ENCODE measurements at regions not wholly inside any gene's neighbourhood (a gene's known extent, or its start where the extent isn't known, plus 50 kb on each side); places are given as distances from the start of the nearest gene placed in this dataset.

- H3K9me3 Mint-ChIP-seq = peaks cover 3 to 12% (median 9%) of the 10 kb centered on the region in 7 donors
Measured at GRCh38 chr1:71210718-71211117, 129.9 kb upstream of the ZRANB2 start.

GRCh38 chr1:71203241-71203640 lies 122.4 kb upstream of the ZRANB2 start:
- no peak for DNase-seq
- H3K27ac ChIP-seq (ENCODE audit: insufficient read depth, low read length, poor library complexity, severe bottlenecking) = no peak overlapping the region
- H3K36me3 ChIP-seq (ENCODE audit: control insufficient read depth, insufficient read depth, low read length) = no peaks in the 10 kb centered on the region
- H3K27me3 Mint-ChIP-seq = no peaks in the 10 kb centered on the region
- H3K4me3 ChIP-seq (ENCODE audit: low read depth, low read length) = no peak overlapping the region
- peaks cover 0 to 8% (median 4%) of the 10 kb centered on the region in 7 donors for H3K9me3 Mint-ChIP-seq
- H3K4me3 Mint-ChIP-seq = no peak overlapping the region
- H3K36me3 Mint-ChIP-seq = no peaks in the 10 kb centered on the region
- no peaks in the 10 kb centered on the region for H3K9me3 ChIP-seq (ENCODE audit: control insufficient read depth in 2 of 2, low read length in 2 of 2)
- no peaks in the 10 kb centered on the region for H3K4me1 Mint-ChIP-seq
- H3K27me3 ChIP-seq (ENCODE audit: control insufficient read depth, insufficient read depth, low read length) = no peaks in the 10 kb centered on the region
- no peaks in the 10 kb centered on the region for H3K4me1 ChIP-seq (ENCODE audit: control insufficient read depth, insufficient read depth, low read length, poor library complexity, severe bottlenecking)
- no peak overlapping the region for H3K27ac Mint-ChIP-seq
- ATAC-seq (ENCODE audit: low read depth in 2 of 2) = no peak

More at GRCh38 chr1:71210718-71211117, 129.9 kb upstream of the ZRANB2 start:
- Histone ChIP-seq H3K9me3 (ENCODE audit: control insufficient read depth in 2 of 2, low read length in 2 of 2) (peaks cover 0 to 3% of the 10 kb centered on the region in 2 experiments), H3K4me1 (ENCODE audit: control insufficient read depth, insufficient read depth, low read length, poor library complexity, severe bottlenecking) (no peaks in the 10 kb centered on the region), H3K36me3 (ENCODE audit: control insufficient read depth, insufficient read depth, low read length) (no peaks in the 10 kb centered on the region), H3K27me3 (ENCODE audit: control insufficient read depth, insufficient read depth, low read length) (no peaks in the 10 kb centered on the region), H3K4me3 (ENCODE audit: low read depth, low read length) (no peak overlapping the region), H3K27ac (ENCODE audit: insufficient read depth, low read length, poor library complexity, severe bottlenecking) (no peak overlapping the region)
- no peaks in the 10 kb centered on the region for H3K36me3 Mint-ChIP-seq
- no peak overlapping the region for H3K27ac Mint-ChIP-seq
- DNase-seq = no peak
- no peaks in the 10 kb centered on the region for H3K4me1 Mint-ChIP-seq
- no peak overlapping the region for H3K4me3 Mint-ChIP-seq
- no peaks in the 10 kb centered on the region for H3K27me3 Mint-ChIP-seq
- ATAC-seq (ENCODE audit: low read depth in 2 of 2) = no peak

- Histone ChIP-seq H3K4me3 (ENCODE audit: low read depth, low read length) (no peak overlapping the region), H3K4me1 (ENCODE audit: control insufficient read depth, insufficient read depth, low read length, poor library complexity, severe bottlenecking) (no peaks in the 10 kb centered on the region), H3K27me3 (ENCODE audit: control insufficient read depth, insufficient read depth, low read length) (no peaks in the 10 kb centered on the region), H3K27ac (ENCODE audit: insufficient read depth, low read length, poor library complexity, severe bottlenecking) (no peak overlapping the region), H3K36me3 (ENCODE audit: control insufficient read depth, insufficient read depth, low read length) (no peaks in the 10 kb centered on the region), H3K9me3 (ENCODE audit: control insufficient read depth in 2 of 2, low read length in 2 of 2) (no peaks in the 10 kb centered on the region)
- Mint-ChIP-seq H3K27me3 (no peaks in the 10 kb centered on the region), H3K4me1 (no peaks in the 10 kb centered on the region), H3K9me3 (peaks cover 0 to 7% (median 3%) of the 10 kb centered on the region in 7 donors), H3K4me3 (no peak overlapping the region), H3K36me3 (no peaks in the 10 kb centered on the region), H3K27ac (no peak overlapping the region)
- ATAC-seq (ENCODE audit: low read depth in 2 of 2) (no peak), DNase-seq (no peak)
Measured at GRCh38 chr1:71200503-71200902, 119.7 kb upstream of the ZRANB2 start.

- Histone ChIP-seq H3K27ac (ENCODE audit: insufficient read depth, low read length, poor library complexity, severe bottlenecking) (no peak overlapping the region), H3K27me3 (ENCODE audit: control insufficient read depth, insufficient read depth, low read length) (no peaks in the 10 kb centered on the region), H3K4me3 (ENCODE audit: low read depth, low read length) (no peak overlapping the region), H3K36me3 (ENCODE audit: control insufficient read depth, insufficient read depth, low read length) (no peaks in the 10 kb centered on the region), H3K9me3 (ENCODE audit: control insufficient read depth in 2 of 2, low read length in 2 of 2) (peaks cover 0 to 2% of the 10 kb centered on the region in 2 experiments), H3K4me1 (ENCODE audit: control insufficient read depth, insufficient read depth, low read length, poor library complexity, severe bottlenecking) (no peaks in the 10 kb centered on the region)
- no peaks in the 10 kb centered on the region for H3K27me3 Mint-ChIP-seq
- no peak overlapping the region for H3K27ac Mint-ChIP-seq
- no peak overlapping the region for H3K4me3 Mint-ChIP-seq
- peaks cover 0 to 10% (median 3%) of the 10 kb centered on the region in 7 donors for H3K9me3 Mint-ChIP-seq
- no peaks in the 10 kb centered on the region for H3K36me3 Mint-ChIP-seq
- ATAC-seq (ENCODE audit: low read depth in 2 of 2) = no peak
- no peak for DNase-seq
- no peaks in the 10 kb centered on the region for H3K4me1 Mint-ChIP-seq
Measured at GRCh38 chr1:71196685-71197084, 115.8 kb upstream of the ZRANB2 start.

GRCh38 chr1:71193153-71193552 lies 112.3 kb upstream of the ZRANB2 start:
- H3K4me1 Mint-ChIP-seq = no peaks in the 10 kb centered on the region
- H3K27ac Mint-ChIP-seq = no peak overlapping the region
- H3K9me3 Mint-ChIP-seq = peaks cover 1 to 18% (median 5%) of the 10 kb centered on the region in 7 donors
- H3K36me3 Mint-ChIP-seq = no peaks in the 10 kb centered on the region
- no peak overlapping the region for H3K4me3 ChIP-seq (ENCODE audit: low read depth, low read length)
- ATAC-seq (ENCODE audit: low read depth in 2 of 2) = no peak
- H3K9me3 ChIP-seq (ENCODE audit: control insufficient read depth in 2 of 2, low read length in 2 of 2) = peaks cover 0 to 2% of the 10 kb centered on the region in 2 experiments
- H3K27me3 Mint-ChIP-seq = no peaks in the 10 kb centered on the region
- H3K4me1 ChIP-seq (ENCODE audit: control insufficient read depth, insufficient read depth, low read length, poor library complexity, severe bottlenecking) = no peaks in the 10 kb centered on the region
- no peaks in the 10 kb centered on the region for H3K27me3 ChIP-seq (ENCODE audit: control insufficient read depth, insufficient read depth, low read length)
- H3K4me3 Mint-ChIP-seq = no peak overlapping the region
- H3K27ac ChIP-seq (ENCODE audit: insufficient read depth, low read length, poor library complexity, severe bottlenecking) = no peak overlapping the region
- DNase-seq = no peak
- no peaks in the 10 kb centered on the region for H3K36me3 ChIP-seq (ENCODE audit: control insufficient read depth, insufficient read depth, low read length)

- no peak for ATAC-seq (ENCODE audit: low read depth in 2 of 2)
Measured at GRCh38 chr1:71191520-71191919, 110.7 kb upstream of the ZRANB2 start.

GRCh38 chr1:71190843-71191242 lies 110.0 kb upstream of the ZRANB2 start:
- H3K4me3 ChIP-seq (ENCODE audit: low read depth, low read length) = no peak overlapping the region
- no peaks in the 10 kb centered on the region for H3K4me1 ChIP-seq (ENCODE audit: control insufficient read depth, insufficient read depth, low read length, poor library complexity, severe bottlenecking)
- Mint-ChIP-seq H3K36me3 (no peaks in the 10 kb centered on the region), H3K27ac (no peak overlapping the region), H3K4me3 (no peak overlapping the region), H3K9me3 (peaks cover 1 to 20% (median 6%) of the 10 kb centered on the region in 7 donors), H3K4me1 (no peaks in the 10 kb centered on the region), H3K27me3 (no peaks in the 10 kb centered on the region)
- DNase-seq (no peak), ATAC-seq (ENCODE audit: low read depth in 2 of 2) (no peak)
- no peaks in the 10 kb centered on the region for H3K27me3 ChIP-seq (ENCODE audit: control insufficient read depth, insufficient read depth, low read length)
- H3K9me3 ChIP-seq (ENCODE audit: control insufficient read depth in 2 of 2, low read length in 2 of 2) = peaks cover 0 to 2% of the 10 kb centered on the region in 2 experiments
- no peak overlapping the region for H3K27ac ChIP-seq (ENCODE audit: insufficient read depth, low read length, poor library complexity, severe bottlenecking)
- no peaks in the 10 kb centered on the region for H3K36me3 ChIP-seq (ENCODE audit: control insufficient read depth, insufficient read depth, low read length)

More at GRCh38 chr1:71191520-71191919, 110.7 kb upstream of the ZRANB2 start:
- H3K27me3 Mint-ChIP-seq = no peaks in the 10 kb centered on the region
- no peak overlapping the region for H3K27ac Mint-ChIP-seq
- Histone ChIP-seq H3K36me3 (ENCODE audit: control insufficient read depth, insufficient read depth, low read length) (no peaks in the 10 kb centered on the region), H3K4me1 (ENCODE audit: control insufficient read depth, insufficient read depth, low read length, poor library complexity, severe bottlenecking) (no peaks in the 10 kb centered on the region), H3K4me3 (ENCODE audit: low read depth, low read length) (no peak overlapping the region), H3K9me3 (ENCODE audit: control insufficient read depth in 2 of 2, low read length in 2 of 2) (peaks cover 0 to 2% of the 10 kb centered on the region in 2 experiments), H3K27ac (ENCODE audit: insufficient read depth, low read length, poor library complexity, severe bottlenecking) (no peak overlapping the region), H3K27me3 (ENCODE audit: control insufficient read depth, insufficient read depth, low read length) (no peaks in the 10 kb centered on the region)
- H3K4me3 Mint-ChIP-seq = no peak overlapping the region
- no peaks in the 10 kb centered on the region for H3K36me3 Mint-ChIP-seq
- H3K4me1 Mint-ChIP-seq = no peaks in the 10 kb centered on the region
- DNase-seq = no peak
- peaks cover 1 to 20% (median 5%) of the 10 kb centered on the region in 7 donors for H3K9me3 Mint-ChIP-seq

- Mint-ChIP-seq H3K36me3 (no peaks in the 10 kb centered on the region), H3K4me1 (no peaks in the 10 kb centered on the region), H3K9me3 (peaks cover 0 to 20% (median 8%) of the 10 kb centered on the region in 7 donors), H3K27ac (no peak overlapping the region), H3K27me3 (no peaks in the 10 kb centered on the region), H3K4me3 (no peak overlapping the region)
- H3K9me3 ChIP-seq (ENCODE audit: control insufficient read depth in 2 of 2, low read length in 2 of 2) = no peaks in the 10 kb centered on the region
- ATAC-seq (ENCODE audit: low read depth in 2 of 2) (no peak), DNase-seq (no peak)
- H3K4me1 ChIP-seq (ENCODE audit: control insufficient read depth, insufficient read depth, low read length, poor library complexity, severe bottlenecking) = no peaks in the 10 kb centered on the region
- H3K27me3 ChIP-seq (ENCODE audit: control insufficient read depth, insufficient read depth, low read length) = no peaks in the 10 kb centered on the region
- H3K27ac ChIP-seq (ENCODE audit: insufficient read depth, low read length, poor library complexity, severe bottlenecking) = no peak overlapping the region
- no peaks in the 10 kb centered on the region for H3K36me3 ChIP-seq (ENCODE audit: control insufficient read depth, insufficient read depth, low read length)
- no peak overlapping the region for H3K4me3 ChIP-seq (ENCODE audit: low read depth, low read length)
Measured at GRCh38 chr1:71184410-71184809, 103.6 kb upstream of the ZRANB2 start.
